PFSK-1 (cell line): ENCODE measurements at regions not wholly inside any gene's neighbourhood (a gene's known extent, or its start where the extent isn't known, plus 50 kb on each side); places are given as distances from the start of the nearest gene placed in this dataset.

ENCODE experiments used
- FOXP2 ChIP-seq: optimal IDR thresholded peaks from 2 replicates; pipeline ENCODE3; 2011; ENCODE audit warnings: borderline replicate concordance, control low read depth, inconsistent platforms; ENCODE audit not compliant: insufficient read depth; ENCODE audit errors: extremely low read length, extremely low read depth
- POLR2AphosphoS5 ChIP-seq: IDR thresholded peaks from 2 replicates; pipeline ENCODE4 v1.6.1; 2012; ENCODE audit warnings: low read depth, mild to moderate bottlenecking, control low read depth, low read length, moderate library complexity
- SIN3A ChIP-seq: IDR thresholded peaks from 2 replicates; pipeline ENCODE4 v1.6.1; 2012; ENCODE audit warnings: mild to moderate bottlenecking, low read length, moderate library complexity, borderline replicate concordance; ENCODE audit not compliant: insufficient read depth
- TAF1 ChIP-seq: IDR thresholded peaks from 2 replicates; pipeline ENCODE4 v1.6.1; 2012; ENCODE audit warnings: low read length, control low read depth, borderline replicate concordance; ENCODE audit not compliant: insufficient read depth
- TF ChIP-seq, protein P1 (sequence below), 2 experiments: IDR thresholded peaks; 2 replicates each; pipeline versions ENCODE4 v1.6.1 to v1.8.0; 2011 to 2012; ENCODE audit warnings: low read depth in 2 of 2, low read length in 2 of 2, control low read depth in 1 of 2, inconsistent platforms in 1 of 2, mild to moderate bottlenecking in 1 of 2, moderate library complexity in 1 of 2; ENCODE audit not compliant: insufficient read depth in 1 of 2

GRCh38 chr2:64919261-64919660 lies 69.9 kb upstream of the SLC1A4 start:
- TF ChIP-seq SIN3A (no peak), FOXP2 (no peak), POLR2AphosphoS5 (no peak), TAF1 (no peak)
- TF ChIP-seq, protein P1, sequence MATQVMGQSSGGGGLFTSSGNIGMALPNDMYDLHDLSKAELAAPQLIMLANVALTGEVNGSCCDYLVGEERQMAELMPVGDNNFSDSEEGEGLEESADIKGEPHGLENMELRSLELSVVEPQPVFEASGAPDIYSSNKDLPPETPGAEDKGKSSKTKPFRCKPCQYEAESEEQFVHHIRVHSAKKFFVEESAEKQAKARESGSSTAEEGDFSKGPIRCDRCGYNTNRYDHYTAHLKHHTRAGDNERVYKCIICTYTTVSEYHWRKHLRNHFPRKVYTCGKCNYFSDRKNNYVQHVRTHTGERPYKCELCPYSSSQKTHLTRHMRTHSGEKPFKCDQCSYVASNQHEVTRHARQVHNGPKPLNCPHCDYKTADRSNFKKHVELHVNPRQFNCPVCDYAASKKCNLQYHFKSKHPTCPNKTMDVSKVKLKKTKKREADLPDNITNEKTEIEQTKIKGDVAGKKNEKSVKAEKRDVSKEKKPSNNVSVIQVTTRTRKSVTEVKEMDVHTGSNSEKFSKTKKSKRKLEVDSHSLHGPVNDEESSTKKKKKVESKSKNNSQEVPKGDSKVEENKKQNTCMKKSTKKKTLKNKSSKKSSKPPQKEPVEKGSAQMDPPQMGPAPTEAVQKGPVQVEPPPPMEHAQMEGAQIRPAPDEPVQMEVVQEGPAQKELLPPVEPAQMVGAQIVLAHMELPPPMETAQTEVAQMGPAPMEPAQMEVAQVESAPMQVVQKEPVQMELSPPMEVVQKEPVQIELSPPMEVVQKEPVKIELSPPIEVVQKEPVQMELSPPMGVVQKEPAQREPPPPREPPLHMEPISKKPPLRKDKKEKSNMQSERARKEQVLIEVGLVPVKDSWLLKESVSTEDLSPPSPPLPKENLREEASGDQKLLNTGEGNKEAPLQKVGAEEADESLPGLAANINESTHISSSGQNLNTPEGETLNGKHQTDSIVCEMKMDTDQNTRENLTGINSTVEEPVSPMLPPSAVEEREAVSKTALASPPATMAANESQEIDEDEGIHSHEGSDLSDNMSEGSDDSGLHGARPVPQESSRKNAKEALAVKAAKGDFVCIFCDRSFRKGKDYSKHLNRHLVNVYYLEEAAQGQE (IDR thresholded peaks at IDR 0.05; ENCODE audit: insufficient read depth in 1 of 2, low read depth in 2 of 2, low read length in 2 of 2), result no peak
